GM23338 (cell line): ENCODE measurements at regions not wholly inside any gene's neighbourhood (a gene's known extent, or its start where the extent isn't known, plus 50 kb on each side); places are given as distances from the start of the nearest gene placed in this dataset.

Experiments
- ATAC-seq: fragments of 200-7000 bp; cut with Tn5 transposase; 3 replicates; pipeline ENCODE4 v1.9.1; 2020
- DNase-seq: peaks from one replicate; pipeline ENCODE4 v3.0.0-alpha.2; 2015; ENCODE audit warnings: low spot score
- H2AFZ ChIP-seq: fragments of 200-600 bp; sonication (generic); 2 replicates; pipeline ENCODE4 v1.8.0; 2016; ENCODE audit warnings: antibody characterized with exemption, mild to moderate bottlenecking, moderate library complexity
- H3F3A ChIP-seq: fragments of 200-600 bp; sonication (generic); replicated peaks from 2 replicates; pipeline ENCODE4 v1.8.0; 2017; ENCODE audit warnings: antibody characterized with exemption, mixed run types, low read depth
- H3K27ac ChIP-seq: fragments of 200-600 bp; sonication (generic); 2 replicates; pipeline ENCODE4 v1.6.1; 2016; ENCODE audit warnings: low read depth
- H3K27me3 ChIP-seq: fragments of 200-600 bp; sonication (generic); 2 replicates; pipeline ENCODE4 v1.8.0; 2016; ENCODE audit warnings: mild to moderate bottlenecking, mixed run types, moderate library complexity; ENCODE audit not compliant: insufficient read depth
- H3K36me3 ChIP-seq: fragments of 200-600 bp; sonication (generic); 2 replicates; pipeline ENCODE4 v1.8.0; 2016; ENCODE audit warnings: mild to moderate bottlenecking; ENCODE audit not compliant: insufficient read depth
- H3K4me1 ChIP-seq: fragments of 200-600 bp; sonication (generic); 2 replicates; pipeline ENCODE4 v1.8.0; 2016; ENCODE audit warnings: mild to moderate bottlenecking, moderate library complexity; ENCODE audit not compliant: insufficient read depth
- H3K4me2 ChIP-seq: fragments of 200-600 bp; sonication (generic); 2 replicates; pipeline ENCODE4 v1.7.1; 2017; ENCODE audit warnings: mixed run types
- H3K4me3 ChIP-seq: fragments of 200-600 bp; sonication (generic); 2 replicates; pipeline ENCODE4 v1.6.1; 2016; ENCODE audit warnings: mixed run types
- H3K79me2 ChIP-seq: fragments of 200-600 bp; sonication (generic); replicated peaks from 2 replicates; pipeline ENCODE4 v1.8.0; 2017; ENCODE audit warnings: mild to moderate bottlenecking; ENCODE audit not compliant: insufficient read depth
- H3K9me2 ChIP-seq: fragments of 200-600 bp; sonication (generic); 2 replicates; pipeline ENCODE4 v1.8.0; 2017; ENCODE audit not compliant: insufficient read depth
- H4K20me1 ChIP-seq: fragments of 200-600 bp; sonication (generic); replicated peaks from 2 replicates; pipeline ENCODE4 v1.8.0; 2017; ENCODE audit warnings: mild to moderate bottlenecking; ENCODE audit not compliant: insufficient read depth
- H3K27ac Mint-ChIP-seq: 2 replicates; pipeline ENCODE4 v1.8.0; 2020; ENCODE audit warnings: inconsistent platforms, mild to moderate bottlenecking, moderate library complexity, mixed read lengths
- H3K27me3 Mint-ChIP-seq: 3 replicates; pipeline ENCODE4 v1.8.0; 2022; ENCODE audit warnings: low read depth, mild to moderate bottlenecking, moderate library complexity, mixed read lengths, inconsistent platforms; ENCODE audit not compliant: insufficient read depth, poor library complexity
- H3K36me3 Mint-ChIP-seq: 3 replicates; pipeline ENCODE4 v1.8.0; 2021; ENCODE audit warnings: low read depth, mild to moderate bottlenecking, inconsistent platforms, moderate library complexity, mixed read lengths
- H3K4me1 Mint-ChIP-seq: 3 replicates; pipeline ENCODE4 v1.8.0; 2020; ENCODE audit warnings: mild to moderate bottlenecking, inconsistent platforms, mixed read lengths
- H3K4me3 Mint-ChIP-seq: 3 replicates; pipeline ENCODE4 v1.8.0; 2021; ENCODE audit warnings: moderate library complexity, mild to moderate bottlenecking, inconsistent platforms, mixed read lengths
- H3K9me3 Mint-ChIP-seq: 3 replicates; pipeline ENCODE4 v1.8.0; 2020; ENCODE audit warnings: moderate library complexity, mild to moderate bottlenecking, inconsistent platforms, mixed read lengths
- ETS1 ChIP-seq: IDR thresholded peaks from 2 replicates; pipeline ENCODE4 v1.6.1; 2016; ENCODE audit warnings: antibody characterized with exemption
- STAT1 ChIP-seq: IDR thresholded peaks from one replicate; pipeline ENCODE4 v1.6.1; 2016; ENCODE audit warnings: antibody characterized with exemption; ENCODE audit not compliant: unreplicated experiment
- ZNF462 ChIP-seq: fragments of 250-450 bp; sonication (Bioruptor Pico); IDR thresholded peaks from 2 replicates; pipeline ENCODE4 v1.5.0; 2020; ENCODE audit warnings: mild to moderate bottlenecking, moderate library complexity

DNA sequence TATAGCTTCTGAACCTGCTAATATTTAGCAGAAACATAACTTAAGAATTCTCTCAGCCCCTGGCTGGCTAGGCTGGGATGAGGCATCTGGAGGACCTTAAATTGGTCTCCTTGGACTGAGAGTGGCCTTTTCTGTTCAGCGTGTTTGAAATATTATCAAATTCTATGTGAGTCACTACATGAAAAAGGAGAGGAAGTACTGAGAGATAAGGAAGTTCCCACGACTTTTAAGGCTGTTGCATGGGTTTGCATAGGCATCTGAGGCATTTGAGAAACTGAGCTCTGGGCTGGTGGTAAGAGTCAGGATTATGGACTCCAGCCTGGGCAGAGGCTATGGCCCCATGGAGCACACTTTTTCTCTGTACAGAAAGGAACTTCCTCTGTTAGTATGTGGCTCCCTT is 816.2 kb upstream of the GRAMD2B start (continued):
- TF ChIP-seq ZNF462 (CRISPR knock-in tag) (no peak), ETS1 (no peak)

DNA sequence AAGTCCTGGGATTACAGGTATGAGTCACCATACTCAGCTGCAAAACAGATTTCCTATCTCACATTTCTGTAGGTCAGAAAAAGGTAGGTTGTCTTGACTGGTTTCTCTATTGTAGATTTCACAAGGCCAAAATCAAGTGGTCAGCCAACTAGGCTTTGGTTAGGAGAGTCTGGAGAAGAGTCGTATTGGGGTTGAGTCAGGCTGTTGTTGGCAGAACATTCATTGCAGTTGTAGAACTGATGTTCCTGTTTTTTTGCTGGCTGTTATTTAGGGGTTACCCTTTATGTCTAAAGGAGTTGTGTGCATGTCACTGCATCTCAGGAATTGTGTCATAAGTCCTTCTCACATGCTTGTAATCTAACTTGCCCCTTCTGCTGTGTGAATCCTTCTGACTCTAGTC is 814.2 kb upstream of the GRAMD2B start:
- TF ChIP-seq STAT1 (no peak), ZNF462 (CRISPR knock-in tag) (no peak)
- Histone ChIP-seq H3K36me3 (no peaks in the 10 kb centered on the region), H4K20me1 (no peaks in the 10 kb centered on the region), H2AFZ (no peak overlapping the region), H3K79me2 (no peaks in the 10 kb centered on the region), H3K9me2 (peaks cover 16% of the 10 kb centered on the region; the same call in 1 of the 2 replicates), H3K27ac (no peak overlapping the region), H3K27me3 (no peaks in the 10 kb centered on the region), H3K4me1 (no peaks in the 10 kb centered on the region), H3F3A (no peaks in the 10 kb centered on the region), H3K4me3 (no peak overlapping the region), H3K4me2 (no peak overlapping the region)
- H3K27ac Mint-ChIP-seq: no peak overlapping the region
- H3K4me1 Mint-ChIP-seq: no peaks in the 10 kb centered on the region
- no peak overlapping the region for H3K4me3 Mint-ChIP-seq
- H3K9me3 Mint-ChIP-seq: peaks cover 9% of the 10 kb centered on the region
- DNase-seq: no peak
- H3K36me3 Mint-ChIP-seq: peaks cover 6% of the 10 kb centered on the region; the same call in 1 of the 3 replicates
- H3K27me3 Mint-ChIP-seq: no peaks in the 10 kb centered on the region
- ATAC-seq: no peak
